Keratinocyte (primary cell): ENCODE measurements at regions not wholly inside any gene's neighbourhood (a gene's known extent, or its start where the extent isn't known, plus 50 kb on each side); places are given as distances from the start of the nearest gene placed in this dataset.

Experiments used
- DNase-seq: peaks from one replicate; pipeline ENCODE4 v3.0.0-alpha.2; 2011; ENCODE audit warnings: low read depth, missing footprints, low spot score
- FAIRE-seq: peaks from 2 replicates; lab custom pipeline; 2011; peaks lifted over from hg19 to GRCh38; lab: Jason Lieb, UNC
- H2AFZ ChIP-seq: 2 replicates; pipeline ENCODE4 v1.6.0; 2012; ENCODE audit warnings: low read length, control low read depth, inconsistent platforms; ENCODE audit not compliant: control insufficient read depth
- H3K27ac ChIP-seq: 2 replicates; pipeline ENCODE4 v1.5.1; 2011; ENCODE audit warnings: low read length; ENCODE audit not compliant: control insufficient read depth, insufficient read depth
- H3K27me3 ChIP-seq: 3 replicates; pipeline ENCODE4 v1.6.0; 2011; ENCODE audit warnings: low read length; ENCODE audit not compliant: control insufficient read depth, insufficient read depth; ENCODE audit errors: extremely low read depth
- H3K36me3 ChIP-seq, 2 experiments: 2 replicates in 1 of 2; 3 replicates in 1 of 2; pipeline ENCODE4 v1.5.1; 2011; ENCODE audit warnings: low read length in 2 of 2, mild to moderate bottlenecking in 1 of 2; ENCODE audit not compliant: control insufficient read depth in 2 of 2, insufficient read depth in 2 of 2; ENCODE audit errors: extremely low read depth in 1 of 2
- H3K4me1 ChIP-seq: 3 replicates; pipeline ENCODE4 v1.5.1; 2011; ENCODE audit warnings: low read length; ENCODE audit not compliant: control insufficient read depth, insufficient read depth; ENCODE audit errors: extremely low read depth
- H3K4me2 ChIP-seq: 3 replicates; pipeline ENCODE4 v1.6.0; 2011; ENCODE audit warnings: low read depth, low read length; ENCODE audit not compliant: control insufficient read depth, insufficient read depth; ENCODE audit errors: extremely low read depth
- H3K4me3 ChIP-seq, 3 experiments: fragments of 200-600 bp in 1 of 3; sonication (generic) in 1 of 3; 2 replicates in 2 of 3; 3 replicates in 1 of 3; pipeline ENCODE4 v1.5.1; 2011 to 2016; ENCODE audit warnings: low read length in 3 of 3, mild to moderate bottlenecking in 3 of 3, control low read depth in 2 of 3, inconsistent platforms in 1 of 3, low read depth in 1 of 3, mixed read lengths in 1 of 3, mixed run types in 1 of 3, moderate library complexity in 1 of 3; ENCODE audit not compliant: control insufficient read depth in 2 of 3, insufficient read depth in 2 of 3; ENCODE audit errors: extremely low read depth in 1 of 3
- H3K79me2 ChIP-seq: 2 replicates; pipeline ENCODE4 v1.6.0; 2012; ENCODE audit warnings: low read length; ENCODE audit not compliant: control insufficient read depth, insufficient read depth
- H3K9ac ChIP-seq: 3 replicates; pipeline ENCODE4 v1.6.0; 2011; ENCODE audit warnings: low read length; ENCODE audit not compliant: control insufficient read depth, insufficient read depth; ENCODE audit errors: extremely low read depth
- H3K9me1 ChIP-seq: 3 replicates; pipeline ENCODE4 v1.6.0; 2011; ENCODE audit warnings: low read length; ENCODE audit not compliant: control insufficient read depth, insufficient read depth; ENCODE audit errors: extremely low read depth
- H3K9me3 ChIP-seq: 2 replicates; pipeline ENCODE4 v1.5.1; 2012; ENCODE audit warnings: low read depth, low read length; ENCODE audit not compliant: control insufficient read depth
- H4K20me1 ChIP-seq: 3 replicates; pipeline ENCODE4 v1.6.0; 2011; ENCODE audit warnings: low read length; ENCODE audit not compliant: control insufficient read depth, insufficient read depth; ENCODE audit errors: extremely low read depth
- EZH2 ChIP-seq: IDR thresholded peaks from one replicate; pipeline ENCODE4 v1.6.1; 2012; ENCODE audit warnings: inconsistent platforms, mild to moderate bottlenecking, low read length, moderate library complexity
- dilution Hi-C: fragments of 300-500 bp; cut with MboI; formaldehyde crosslinking; loops from one replicate; pipeline ENCODE4 v1.7.0; 2020; ENCODE audit warnings: low sequenced_read_pairs; ENCODE audit not compliant: extremely low pct_ligation_motif_present
- TF ChIP-seq, protein P1 (sequence below), 3 experiments: IDR thresholded peaks in 1 of 3; conservative IDR thresholded peaks in 1 of 3; optimal IDR thresholded peaks in 1 of 3; 2 replicates in 2 of 3; 3 replicates in 1 of 3; pipeline versions ENCODE3 to v1.5.1; 2011; ENCODE audit warnings: low read length in 3 of 3, mild to moderate bottlenecking in 3 of 3, moderate library complexity in 2 of 3, control low read depth in 1 of 3, inconsistent platforms in 1 of 3; ENCODE audit not compliant: insufficient read depth in 2 of 3; ENCODE audit errors: extremely low read depth in 1 of 3

DNA sequence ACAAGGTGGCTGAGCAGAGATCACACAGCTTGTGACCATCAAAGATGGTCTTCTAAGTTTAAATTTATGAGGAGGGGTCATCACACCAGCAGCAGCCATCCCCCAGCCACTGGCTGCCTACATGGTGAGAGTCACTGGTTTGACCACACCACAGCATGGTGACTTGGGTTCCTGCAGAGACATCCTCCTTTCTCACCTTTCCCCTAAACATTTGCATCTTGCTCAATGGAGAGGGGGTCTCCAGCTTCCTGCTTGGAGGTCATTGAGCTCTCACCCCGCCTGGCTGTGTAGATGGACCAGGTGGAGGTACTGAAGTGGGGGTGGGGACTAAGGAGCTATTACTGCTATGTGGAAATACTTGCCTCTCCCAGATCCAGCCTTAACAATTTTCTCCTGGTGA is 247.6 kb upstream of the ARGLU1 start:
- Histone ChIP-seq H3K9me1 (no peaks in the 10 kb centered on the region), H4K20me1 (no peaks in the 10 kb centered on the region), H3K36me3 (no peaks in the 10 kb centered on the region), H3K27ac (no peak overlapping the region), H3K9ac (no peak overlapping the region), H3K27me3 (no peaks in the 10 kb centered on the region), H3K9me3 (no peaks in the 10 kb centered on the region), H3K4me2 (no peak overlapping the region), H2AFZ (no peak overlapping the region), H3K4me1 (no peaks in the 10 kb centered on the region), H3K79me2 (no peaks in the 10 kb centered on the region), H3K4me3 (no peak overlapping the region)
- TF ChIP-seq EZH2 = no peak
- TF ChIP-seq, protein P1, sequence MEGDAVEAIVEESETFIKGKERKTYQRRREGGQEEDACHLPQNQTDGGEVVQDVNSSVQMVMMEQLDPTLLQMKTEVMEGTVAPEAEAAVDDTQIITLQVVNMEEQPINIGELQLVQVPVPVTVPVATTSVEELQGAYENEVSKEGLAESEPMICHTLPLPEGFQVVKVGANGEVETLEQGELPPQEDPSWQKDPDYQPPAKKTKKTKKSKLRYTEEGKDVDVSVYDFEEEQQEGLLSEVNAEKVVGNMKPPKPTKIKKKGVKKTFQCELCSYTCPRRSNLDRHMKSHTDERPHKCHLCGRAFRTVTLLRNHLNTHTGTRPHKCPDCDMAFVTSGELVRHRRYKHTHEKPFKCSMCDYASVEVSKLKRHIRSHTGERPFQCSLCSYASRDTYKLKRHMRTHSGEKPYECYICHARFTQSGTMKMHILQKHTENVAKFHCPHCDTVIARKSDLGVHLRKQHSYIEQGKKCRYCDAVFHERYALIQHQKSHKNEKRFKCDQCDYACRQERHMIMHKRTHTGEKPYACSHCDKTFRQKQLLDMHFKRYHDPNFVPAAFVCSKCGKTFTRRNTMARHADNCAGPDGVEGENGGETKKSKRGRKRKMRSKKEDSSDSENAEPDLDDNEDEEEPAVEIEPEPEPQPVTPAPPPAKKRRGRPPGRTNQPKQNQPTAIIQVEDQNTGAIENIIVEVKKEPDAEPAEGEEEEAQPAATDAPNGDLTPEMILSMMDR (optimal IDR thresholded peaks at IDR 0.05 in 1 of 3, IDR thresholded peaks at IDR 0.05 in 1 of 3, conservative IDR thresholded peaks at IDR 0.05 in 1 of 3; ENCODE audit: extremely low read depth in 1 of 3, insufficient read depth in 2 of 3, low read length in 3 of 3) = no peak
- FAIRE-seq = no peak
- dilution Hi-C loops = no loop called here
- no peak for DNase-seq

- no peak for FAIRE-seq
- H3K4me2 ChIP-seq = no peak overlapping the region
- dilution Hi-C loops = no loop called here
- no peaks in the 10 kb centered on the region for H3K4me1 ChIP-seq
- no peaks in the 10 kb centered on the region for H3K36me3 ChIP-seq
- no peaks in the 10 kb centered on the region for H3K9me1 ChIP-seq
- H3K79me2 ChIP-seq = no peaks in the 10 kb centered on the region
- DNase-seq = no peak
- no peak for TF ChIP-seq EZH2
- TF ChIP-seq, protein P1 (optimal IDR thresholded peaks at IDR 0.05 in 1 of 3, IDR thresholded peaks at IDR 0.05 in 1 of 3, conservative IDR thresholded peaks at IDR 0.05 in 1 of 3; ENCODE audit: extremely low read depth in 1 of 3, insufficient read depth in 2 of 3, low read length in 3 of 3) = no peak
- H3K27me3 ChIP-seq = no peaks in the 10 kb centered on the region
- no peak overlapping the region for H3K4me3 ChIP-seq
- H3K27ac ChIP-seq = no peak overlapping the region
- no peak overlapping the region for H3K9ac ChIP-seq
- H4K20me1 ChIP-seq = no peaks in the 10 kb centered on the region
- no peaks in the 10 kb centered on the region for H3K9me3 ChIP-seq
- H2AFZ ChIP-seq = no peak overlapping the region
These were observed 246.5 kb upstream of the ARGLU1 start for GRCh38 chr13:106814463-106814862.
